ENCODE measurements at regions not wholly inside any gene's neighbourhood (a gene's known extent, or its start where the extent isn't known, plus 50 kb on each side); places are given as distances from the start of the nearest gene placed in this dataset.

- TF ChIP-seq CTCF (IDR thresholded peaks at IDR 0.05; ENCODE audit: low read depth, low read length): no peak
- no peak for TF ChIP-seq EZH2phosphoT487 (IDR thresholded peaks at IDR 0.05; ENCODE audit: low read depth)
- H3K27ac ChIP-seq (ENCODE audit: low read length): no peak overlapping the region
- no peaks in the 10 kb centered on the region for H3K9me3 ChIP-seq (ENCODE audit: insufficient read depth, low read length)
- no peak overlapping the region for H3K4me3 ChIP-seq (ENCODE audit: low read length)
- peaks cover 49% of the 10 kb centered on the region; the same call in 1 of the 2 replicates for H3K27me3 ChIP-seq (ENCODE audit: low read depth, low read length)
- H3K79me2 ChIP-seq (ENCODE audit: low read length): no peaks in the 10 kb centered on the region
- no peak overlapping the region for H3K4me2 ChIP-seq (ENCODE audit: low read length)
- H3K36me3 ChIP-seq (replicated peaks; ENCODE audit: low read depth, low read length): no peaks in the 10 kb centered on the region
- no peak overlapping the region for H3K9ac ChIP-seq (ENCODE audit: low read length)
- no peaks in the 10 kb centered on the region for H3K4me1 ChIP-seq (ENCODE audit: low read length)
- H4K20me1 ChIP-seq (ENCODE audit: insufficient read depth, low read length): no peaks in the 10 kb centered on the region
- H2AFZ ChIP-seq (ENCODE audit: low read depth, low read length): no peak overlapping the region
These were observed 311.0 kb upstream of the PROX1 start for GRCh38 chr1:213676736-213677135.

- Histone ChIP-seq H3K4me2 (ENCODE audit: low read length) (no peak overlapping the region), H3K27me3 (ENCODE audit: low read depth, low read length) (peaks cover 44% of the 10 kb centered on the region; the same call in 1 of the 2 replicates), H4K20me1 (ENCODE audit: insufficient read depth, low read length) (no peaks in the 10 kb centered on the region), H3K36me3 (replicated peaks; ENCODE audit: low read depth, low read length) (no peaks in the 10 kb centered on the region), H2AFZ (ENCODE audit: low read depth, low read length) (no peak overlapping the region), H3K4me3 (ENCODE audit: low read length) (no peak overlapping the region), H3K9ac (ENCODE audit: low read length) (no peak overlapping the region), H3K27ac (ENCODE audit: low read length) (no peak overlapping the region), H3K9me3 (ENCODE audit: insufficient read depth, low read length) (no peaks in the 10 kb centered on the region), H3K79me2 (ENCODE audit: low read length) (no peaks in the 10 kb centered on the region), H3K4me1 (ENCODE audit: low read length) (no peaks in the 10 kb centered on the region)
- TF ChIP-seq CTCF (IDR thresholded peaks at IDR 0.05; ENCODE audit: low read depth, low read length): no peak
- TF ChIP-seq EZH2phosphoT487 (IDR thresholded peaks at IDR 0.05; ENCODE audit: low read depth): no peak
These were observed 309.4 kb upstream of the PROX1 start for GRCh38 chr1:213678348-213678747.

- no peak for TF ChIP-seq EZH2phosphoT487 (IDR thresholded peaks at IDR 0.05; ENCODE audit: low read depth)
- no peak for TF ChIP-seq CTCF (IDR thresholded peaks at IDR 0.05; ENCODE audit: low read depth, low read length)
- Histone ChIP-seq H2AFZ (ENCODE audit: low read depth, low read length) (no peak overlapping the region), H3K9ac (ENCODE audit: low read length) (no peak overlapping the region), H3K9me3 (ENCODE audit: insufficient read depth, low read length) (no peaks in the 10 kb centered on the region), H3K27ac (ENCODE audit: low read length) (no peak overlapping the region), H3K36me3 (replicated peaks; ENCODE audit: low read depth, low read length) (no peaks in the 10 kb centered on the region), H3K79me2 (ENCODE audit: low read length) (no peaks in the 10 kb centered on the region), H3K27me3 (ENCODE audit: low read depth, low read length) (peaks cover 44% of the 10 kb centered on the region; the same call in 1 of the 2 replicates), H3K4me3 (ENCODE audit: low read length) (no peak overlapping the region), H3K4me2 (ENCODE audit: low read length) (no peak overlapping the region), H4K20me1 (ENCODE audit: insufficient read depth, low read length) (no peaks in the 10 kb centered on the region), H3K4me1 (ENCODE audit: low read length) (no peaks in the 10 kb centered on the region)
These were observed 309.0 kb upstream of the PROX1 start for GRCh38 chr1:213678753-213679152.

GRCh38 chr1:213679153-213679552 is 308.6 kb upstream of the PROX1 start:
- no peaks in the 10 kb centered on the region for H3K9me3 ChIP-seq (ENCODE audit: insufficient read depth, low read length)
- H3K9ac ChIP-seq (ENCODE audit: low read length): no peak overlapping the region
- no peaks in the 10 kb centered on the region for H3K79me2 ChIP-seq (ENCODE audit: low read length)
- no peak overlapping the region for H3K4me3 ChIP-seq (ENCODE audit: low read length)
- no peaks in the 10 kb centered on the region for H3K4me1 ChIP-seq (ENCODE audit: low read length)
- no peak overlapping the region for H3K4me2 ChIP-seq (ENCODE audit: low read length)
- TF ChIP-seq EZH2phosphoT487 (IDR thresholded peaks at IDR 0.05; ENCODE audit: low read depth): no peak
- TF ChIP-seq CTCF (IDR thresholded peaks at IDR 0.05; ENCODE audit: low read depth, low read length): no peak
- H3K27ac ChIP-seq (ENCODE audit: low read length): no peak overlapping the region
- H3K36me3 ChIP-seq (replicated peaks; ENCODE audit: low read depth, low read length): no peaks in the 10 kb centered on the region
- H2AFZ ChIP-seq (ENCODE audit: low read depth, low read length): no peak overlapping the region
- peaks cover 44% of the 10 kb centered on the region; the same call in 1 of the 2 replicates for H3K27me3 ChIP-seq (ENCODE audit: low read depth, low read length)
- H4K20me1 ChIP-seq (ENCODE audit: insufficient read depth, low read length): no peaks in the 10 kb centered on the region
